Skin epidermis (tissue), 12 donors: ENCODE measurements at regions not wholly inside any gene's neighbourhood (a gene's known extent, or its start where the extent isn't known, plus 50 kb on each side); places are given as distances from the start of the nearest gene placed in this dataset.
A peak's percentile ranks its signal among the peaks of the same experiment; 100 is the strongest.

Experiments
- H3K27ac ChIP-seq, 21 experiments: fragments of 200-600 bp; sonication (generic) in 11 of 21; one replicate each; pipeline ENCODE4 v1.5.0; 2020; ENCODE audit warnings: mild to moderate bottlenecking in 3 of 21, inconsistent platforms in 2 of 21, moderate library complexity in 2 of 21
- H3K4me3 ChIP-seq, 7 experiments: fragments of 200-600 bp; sonication (generic) in 2 of 7; one replicate each; pipeline ENCODE4 v1.5.0; 2020; ENCODE audit warnings: inconsistent platforms in 2 of 7, mild to moderate bottlenecking in 2 of 7, moderate library complexity in 1 of 7

GRCh38 chr12:123100882-123101281 lies 50.0 kb downstream of the PITPNM2 start:
- Histone ChIP-seq H3K27ac (no peak overlapping the region), H3K4me3 (no peak overlapping the region)

- Histone ChIP-seq H3K27ac (no peak overlapping the region), H3K4me3 (no peak overlapping the region)
Measured at GRCh38 chr12:123100450-123100849, 50.4 kb downstream of the PITPNM2 start.

- Histone ChIP-seq H3K27ac (no peak overlapping the region), H3K4me3 (no peak overlapping the region)
Measured at GRCh38 chr12:123099560-123100192, 51.2 kb downstream of the PITPNM2 start.

- Histone ChIP-seq H3K27ac (no peak overlapping the region), H3K4me3 (no peak overlapping the region)
Measured at GRCh38 chr12:123098780-123099179, 52.1 kb downstream of the PITPNM2 start.

GRCh38 chr12:123097561-123098084 lies 53.3 kb downstream of the PITPNM2 start:
- H3K27ac ChIP-seq = peak overlapping the region in 2 of 21 experiments; percentile 9 to 60
- H3K4me3 ChIP-seq = no peak overlapping the region

- Histone ChIP-seq H3K4me3 (no peak overlapping the region), H3K27ac (no peak overlapping the region)
Measured at GRCh38 chr12:123096741-123097140, 54.1 kb downstream of the PITPNM2 start.

GRCh38 chr12:123096182-123096581 lies 54.7 kb downstream of the PITPNM2 start:
- H3K27ac ChIP-seq = no peak overlapping the region
- no peak overlapping the region for H3K4me3 ChIP-seq

GRCh38 chr12:123095078-123095881 lies 55.6 kb downstream of the PITPNM2 start:
- Histone ChIP-seq H3K27ac (peak overlapping the region in 3 of 21 experiments; percentile 31 to 52 (median 44)), H3K4me3 (no peak overlapping the region)

GRCh38 chr12:123094349-123095077 lies 56.4 kb downstream of the PITPNM2 start:
- peak overlapping the region in 2 of 21 experiments; percentile 44 to 52 for H3K27ac ChIP-seq

GRCh38 chr12:123092866-123093265 lies 58.0 kb downstream of the PITPNM2 start:
- no peak overlapping the region for H3K27ac ChIP-seq
- no peak overlapping the region for H3K4me3 ChIP-seq

More at GRCh38 chr12:123094349-123095077, 56.4 kb downstream of the PITPNM2 start:
- H3K4me3 ChIP-seq = no peak overlapping the region

- Histone ChIP-seq H3K4me3 (no peak overlapping the region), H3K27ac (no peak overlapping the region)
Measured at GRCh38 chr12:123091230-123092150, 59.4 kb downstream of the PITPNM2 start.

- Histone ChIP-seq H3K27ac (peak overlapping the region in 2 of 21 experiments; percentile 1 to 10), H3K4me3 (no peak overlapping the region)
Measured at GRCh38 chr12:123089631-123090353, 61.1 kb downstream of the PITPNM2 start.

- H3K27ac ChIP-seq = peak overlapping the region in 1 of 21 experiments; percentile 23
Measured at GRCh38 chr12:123089140-123089539, 61.8 kb downstream of the PITPNM2 start.

GRCh38 chr12:123085730-123086487 lies 65.0 kb downstream of the PITPNM2 start:
- Histone ChIP-seq H3K4me3 (no peak overlapping the region), H3K27ac (peak overlapping the region in 2 of 21 experiments; percentile 12 to 26)

More at GRCh38 chr12:123089140-123089539, 61.8 kb downstream of the PITPNM2 start:
- no peak overlapping the region for H3K4me3 ChIP-seq

GRCh38 chr12:123085066-123085465 lies 65.8 kb downstream of the PITPNM2 start:
- H3K4me3 ChIP-seq = no peak overlapping the region
- peak overlapping the region in 1 of 21 experiments; percentile 26 for H3K27ac ChIP-seq

GRCh38 chr12:123083661-123084571 lies 67.0 kb downstream of the PITPNM2 start:
- peak overlapping the region in 1 of 21 experiments; percentile 34 for H3K27ac ChIP-seq

GRCh38 chr12:123080634-123081033 lies 70.3 kb downstream of the PITPNM2 start:
- H3K27ac ChIP-seq = no peak overlapping the region
- no peak overlapping the region for H3K4me3 ChIP-seq

More at GRCh38 chr12:123083661-123084571, 67.0 kb downstream of the PITPNM2 start:
- H3K4me3 ChIP-seq = no peak overlapping the region
